SK-N-SH (cell line): ENCODE measurements at regions not wholly inside any gene's neighbourhood (a gene's known extent, or its start where the extent isn't known, plus 50 kb on each side); places are given as distances from the start of the nearest gene placed in this dataset.
"Not testable (repeated sequence)": the region's sequence is repeated elsewhere in the genome, so short reads cannot be mapped to it uniquely, and the experiment has no call there.

Experiments
- CTCF ChIA-PET: fragments of 300-600, 350-600 bp; formaldehyde crosslinking; extraction: SDS; loops from one replicate; lab custom pipeline; 2021; lab: Yijun Ruan, JAX
- POLR2A ChIA-PET: fragments of 350-600 bp; sonication (Branson Sonifier 250); formaldehyde crosslinking; extraction: SDS; loops from one replicate; lab custom pipeline; 2020; ENCODE audit warnings: antibody characterized with exemption, inconsistent platforms; lab: Yijun Ruan, JAX
- DNase-seq: peaks from one replicate; pipeline ENCODE4 v3.0.0; 2012
- H2AFZ ChIP-seq: fragments of 200-600 bp; sonication (generic); 2 replicates; pipeline ENCODE4 v1.8.1; 2016; ENCODE audit warnings: antibody characterized with exemption, mild to moderate bottlenecking, low read depth
- H3F3A ChIP-seq: fragments of 200-600 bp; sonication (generic); replicated peaks from 2 replicates; pipeline ENCODE3; 2016; ENCODE audit warnings: antibody characterized with exemption, mild to moderate bottlenecking; ENCODE audit not compliant: insufficient read depth
- H3K27ac ChIP-seq, 2 experiments: fragments of 200-500 bp in 1 of 2; fragments of 200-600 bp in 1 of 2; sonication (Bioruptor generic) in 1 of 2; sonication (generic), shearing (Covaris generic) in 1 of 2; 2 replicates each; pipeline versions ENCODE4 v1.5.1 to v1.6.1; 2014 to 2016; ENCODE audit warnings: low read depth in 2 of 2, inconsistent platforms in 1 of 2, low read length in 1 of 2, mild to moderate bottlenecking in 1 of 2, mixed read lengths in 1 of 2
- H3K27me3 ChIP-seq: fragments of 200-600 bp; sonication (generic), shearing (Covaris generic); 2 replicates; pipeline ENCODE4 v1.6.1; 2016; ENCODE audit warnings: mixed run types; ENCODE audit not compliant: insufficient read depth
- H3K36me3 ChIP-seq, 2 experiments: fragments of 200-500 bp in 1 of 2; fragments of 200-600 bp in 1 of 2; sonication (Bioruptor generic) in 1 of 2; sonication (generic) in 1 of 2; replicated peaks in 1 of 2; 2 replicates each; pipeline versions ENCODE3 to v1.5.1; 2014 to 2016; ENCODE audit warnings: low read length in 1 of 2, mild to moderate bottlenecking in 1 of 2; ENCODE audit not compliant: insufficient read depth in 2 of 2, control insufficient read depth in 1 of 2
- H3K4me1 ChIP-seq, 2 experiments: fragments of 200-500 bp in 1 of 2; fragments of 200-600 bp in 1 of 2; sonication (Bioruptor generic) in 1 of 2; sonication (generic), shearing (Covaris generic) in 1 of 2; 2 replicates each; pipeline versions ENCODE4 v1.5.1 to v1.6.1; 2014 to 2016; ENCODE audit warnings: low read depth in 1 of 2, low read length in 1 of 2, mixed run types in 1 of 2; ENCODE audit not compliant: insufficient read depth in 2 of 2, control insufficient read depth in 1 of 2
- H3K4me2 ChIP-seq: fragments of 200-600 bp; sonication (generic), shearing (Covaris generic); 2 replicates; pipeline ENCODE4 v1.6.1; 2017; ENCODE audit warnings: mixed run types
- H3K4me3 ChIP-seq, 2 experiments: fragments of 200-500 bp in 1 of 2; fragments of 200-600 bp in 1 of 2; sonication (Bioruptor generic) in 1 of 2; sonication (generic), shearing (Covaris generic) in 1 of 2; 2 replicates each; pipeline versions ENCODE4 v1.5.1 to v1.8.1; 2014 to 2016; ENCODE audit warnings: low read depth in 2 of 2, inconsistent platforms in 1 of 2, low read length in 1 of 2, mild to moderate bottlenecking in 1 of 2, mixed read lengths in 1 of 2, moderate library complexity in 1 of 2
- H3K79me2 ChIP-seq: fragments of 200-600 bp; sonication (generic); 2 replicates; pipeline ENCODE4 v1.8.1; 2017; ENCODE audit warnings: mild to moderate bottlenecking; ENCODE audit not compliant: insufficient read depth
- H3K9ac ChIP-seq: fragments of 200-600 bp; sonication (generic); 2 replicates; pipeline ENCODE4 v1.6.1; 2017; ENCODE audit warnings: mixed run types
- H3K9me2 ChIP-seq: fragments of 200-600 bp; sonication (generic); 2 replicates; pipeline ENCODE4 v1.6.1; 2017; ENCODE audit warnings: mixed run types
- H3K9me3 ChIP-seq: fragments of 200-600 bp; sonication (generic); 2 replicates; pipeline ENCODE4 v1.6.1; 2017; ENCODE audit warnings: mixed run types, mild to moderate bottlenecking, moderate library complexity
- H4K20me1 ChIP-seq: fragments of 200-600 bp; sonication (generic); 2 replicates; pipeline ENCODE4 v1.6.1; 2017; ENCODE audit warnings: mild to moderate bottlenecking, mixed run types; ENCODE audit not compliant: insufficient read depth
- CHD2 ChIP-seq: fragments of 150-350 bp; IDR thresholded peaks from 2 replicates; pipeline ENCODE4 v1.6.1; 2018; ENCODE audit warnings: low read length; ENCODE audit not compliant: partially characterized antibody
- EZH2phosphoT487 ChIP-seq: fragments of 200-600 bp; sonication (generic); IDR thresholded peaks from 2 replicates; pipeline ENCODE4 v1.6.1; 2017; ENCODE audit warnings: low read depth, mixed run types, mild to moderate bottlenecking, antibody characterized with exemption, moderate library complexity, borderline replicate concordance
- GATA2 ChIP-seq: sonication (generic); formaldehyde crosslinking; IDR thresholded peaks from 2 replicates; pipeline ENCODE4 v1.5.0; 2020; ENCODE audit warnings: mild to moderate bottlenecking, missing genetic modification reagents
- JUND ChIP-seq: IDR thresholded peaks from 2 replicates; pipeline ENCODE4 v1.4.0; 2012
- MEF2A ChIP-seq: IDR thresholded peaks from 2 replicates; pipeline ENCODE4 v1.4.0; 2012; ENCODE audit warnings: low read depth, borderline replicate concordance
- MXI1 ChIP-seq: IDR thresholded peaks from 2 replicates; pipeline ENCODE4 v1.6.1; 2012; ENCODE audit warnings: mild to moderate bottlenecking, low read depth, low read length, improper control_type of control experiment
- NFIC ChIP-seq: IDR thresholded peaks from 2 replicates; pipeline ENCODE4 v1.4.0; 2012; ENCODE audit warnings: borderline replicate concordance
- NRF1 ChIP-seq: IDR thresholded peaks from 2 replicates; pipeline ENCODE4 v1.6.1; 2012; ENCODE audit warnings: low read depth, mild to moderate bottlenecking, low read length
- RAD21 ChIP-seq: IDR thresholded peaks from 2 replicates; pipeline ENCODE4 v1.6.1; 2012; ENCODE audit warnings: mild to moderate bottlenecking, low read length
- RFX5 ChIP-seq: IDR thresholded peaks from 2 replicates; pipeline ENCODE4 v1.6.1; 2012; ENCODE audit warnings: mild to moderate bottlenecking, improper control_type of control experiment, low read length
- RXRA ChIP-seq: IDR thresholded peaks from 2 replicates; pipeline ENCODE4 v1.4.0; 2012; ENCODE audit warnings: low read depth, mild to moderate bottlenecking, borderline replicate concordance
- SIN3A ChIP-seq: IDR thresholded peaks from 2 replicates; pipeline ENCODE4 v1.6.1; 2012; ENCODE audit warnings: low read depth, mild to moderate bottlenecking, low read length, moderate library complexity, borderline replicate concordance
- TAF1 ChIP-seq: IDR thresholded peaks from 2 replicates; pipeline ENCODE4 v1.6.1; 2012; ENCODE audit warnings: low read depth, mild to moderate bottlenecking, low read length, moderate library complexity, borderline replicate concordance
- TCF12 ChIP-seq: IDR thresholded peaks from 2 replicates; pipeline ENCODE4 v1.4.0; 2012
- WGBS: methylation state at CpG from one replicate; pipeline ENCODE4 v1.1.6; 2017; ENCODE audit warnings: low lambda C conversion rate; 5-methylcytosine and 5-hydroxymethylcytosine counted together
- TF ChIP-seq, protein P1 (sequence below): IDR thresholded peaks from 2 replicates; pipeline ENCODE4 v1.4.0; 2012; ENCODE audit warnings: low read depth, borderline replicate concordance
- TF ChIP-seq, protein P2 (sequence below): IDR thresholded peaks from 2 replicates; pipeline ENCODE4 v1.4.0; 2012; ENCODE audit warnings: low read depth, borderline replicate concordance
- TF ChIP-seq, protein P3 (sequence below): fragments of 150-350 bp; IDR thresholded peaks from 2 replicates; pipeline ENCODE4 v1.6.1; 2016; ENCODE audit warnings: mild to moderate bottlenecking, low read depth, low read length
- TF ChIP-seq, protein P4 (sequence below): IDR thresholded peaks from 2 replicates; pipeline ENCODE4 v1.6.1; 2012; ENCODE audit warnings: mild to moderate bottlenecking, low read depth, low read length, moderate library complexity

DNA sequence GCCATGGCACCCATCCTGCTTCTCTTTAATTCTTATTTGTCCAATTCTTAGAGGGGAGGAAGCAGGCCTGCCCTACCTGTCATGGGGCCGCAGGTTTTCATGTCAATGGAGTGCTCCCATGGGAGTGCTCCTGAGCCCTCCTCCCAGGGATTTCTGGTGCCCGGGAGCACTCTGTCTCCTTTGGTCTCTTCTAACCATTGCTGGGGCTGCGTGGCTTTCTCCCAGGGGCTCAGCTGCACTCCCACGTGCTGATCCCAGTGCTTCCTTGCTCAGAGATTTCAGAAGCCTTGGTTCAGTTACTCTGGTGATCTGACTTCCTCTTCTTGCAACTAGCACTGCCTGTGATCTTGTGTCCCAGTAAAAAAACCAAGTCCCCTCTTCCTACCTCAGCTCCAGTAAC is 68.0 kb upstream of the ARL8B start:
- no peaks in the 10 kb centered on the region for H4K20me1 ChIP-seq
- no peak overlapping the region for H3K27ac ChIP-seq
- H3K27me3 ChIP-seq: no peaks in the 10 kb centered on the region
- 96% methylated on average over 4 of the region's 4 CpGs for WGBS
- TF ChIP-seq TCF12 (no peak), RFX5 (no peak), NRF1 (no peak), EZH2phosphoT487 (no peak), MEF2A (no peak), RXRA (no peak), NFIC (no peak), JUND (no peak), MXI1 (no peak), GATA2 (CRISPR knock-in tag) (no peak), CHD2 (no peak), SIN3A (no peak), RAD21 (no peak), TAF1 (no peak)
- TF ChIP-seq, protein P1, sequence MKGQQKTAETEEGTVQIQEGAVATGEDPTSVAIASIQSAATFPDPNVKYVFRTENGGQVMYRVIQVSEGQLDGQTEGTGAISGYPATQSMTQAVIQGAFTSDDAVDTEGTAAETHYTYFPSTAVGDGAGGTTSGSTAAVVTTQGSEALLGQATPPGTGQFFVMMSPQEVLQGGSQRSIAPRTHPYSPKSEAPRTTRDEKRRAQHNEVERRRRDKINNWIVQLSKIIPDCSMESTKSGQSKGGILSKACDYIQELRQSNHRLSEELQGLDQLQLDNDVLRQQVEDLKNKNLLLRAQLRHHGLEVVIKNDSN: no peak
- TF ChIP-seq, protein P2, sequence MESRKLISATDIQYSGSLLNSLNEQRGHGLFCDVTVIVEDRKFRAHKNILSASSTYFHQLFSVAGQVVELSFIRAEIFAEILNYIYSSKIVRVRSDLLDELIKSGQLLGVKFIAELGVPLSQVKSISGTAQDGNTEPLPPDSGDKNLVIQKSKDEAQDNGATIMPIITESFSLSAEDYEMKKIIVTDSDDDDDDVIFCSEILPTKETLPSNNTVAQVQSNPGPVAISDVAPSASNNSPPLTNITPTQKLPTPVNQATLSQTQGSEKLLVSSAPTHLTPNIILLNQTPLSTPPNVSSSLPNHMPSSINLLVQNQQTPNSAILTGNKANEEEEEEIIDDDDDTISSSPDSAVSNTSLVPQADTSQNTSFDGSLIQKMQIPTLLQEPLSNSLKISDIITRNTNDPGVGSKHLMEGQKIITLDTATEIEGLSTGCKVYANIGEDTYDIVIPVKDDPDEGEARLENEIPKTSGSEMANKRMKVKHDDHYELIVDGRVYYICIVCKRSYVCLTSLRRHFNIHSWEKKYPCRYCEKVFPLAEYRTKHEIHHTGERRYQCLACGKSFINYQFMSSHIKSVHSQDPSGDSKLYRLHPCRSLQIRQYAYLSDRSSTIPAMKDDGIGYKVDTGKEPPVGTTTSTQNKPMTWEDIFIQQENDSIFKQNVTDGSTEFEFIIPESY: no peak
- TF ChIP-seq, protein P3, sequence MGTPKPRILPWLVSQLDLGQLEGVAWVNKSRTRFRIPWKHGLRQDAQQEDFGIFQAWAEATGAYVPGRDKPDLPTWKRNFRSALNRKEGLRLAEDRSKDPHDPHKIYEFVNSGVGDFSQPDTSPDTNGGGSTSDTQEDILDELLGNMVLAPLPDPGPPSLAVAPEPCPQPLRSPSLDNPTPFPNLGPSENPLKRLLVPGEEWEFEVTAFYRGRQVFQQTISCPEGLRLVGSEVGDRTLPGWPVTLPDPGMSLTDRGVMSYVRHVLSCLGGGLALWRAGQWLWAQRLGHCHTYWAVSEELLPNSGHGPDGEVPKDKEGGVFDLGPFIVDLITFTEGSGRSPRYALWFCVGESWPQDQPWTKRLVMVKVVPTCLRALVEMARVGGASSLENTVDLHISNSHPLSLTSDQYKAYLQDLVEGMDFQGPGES: no peak
- TF ChIP-seq, protein P4, sequence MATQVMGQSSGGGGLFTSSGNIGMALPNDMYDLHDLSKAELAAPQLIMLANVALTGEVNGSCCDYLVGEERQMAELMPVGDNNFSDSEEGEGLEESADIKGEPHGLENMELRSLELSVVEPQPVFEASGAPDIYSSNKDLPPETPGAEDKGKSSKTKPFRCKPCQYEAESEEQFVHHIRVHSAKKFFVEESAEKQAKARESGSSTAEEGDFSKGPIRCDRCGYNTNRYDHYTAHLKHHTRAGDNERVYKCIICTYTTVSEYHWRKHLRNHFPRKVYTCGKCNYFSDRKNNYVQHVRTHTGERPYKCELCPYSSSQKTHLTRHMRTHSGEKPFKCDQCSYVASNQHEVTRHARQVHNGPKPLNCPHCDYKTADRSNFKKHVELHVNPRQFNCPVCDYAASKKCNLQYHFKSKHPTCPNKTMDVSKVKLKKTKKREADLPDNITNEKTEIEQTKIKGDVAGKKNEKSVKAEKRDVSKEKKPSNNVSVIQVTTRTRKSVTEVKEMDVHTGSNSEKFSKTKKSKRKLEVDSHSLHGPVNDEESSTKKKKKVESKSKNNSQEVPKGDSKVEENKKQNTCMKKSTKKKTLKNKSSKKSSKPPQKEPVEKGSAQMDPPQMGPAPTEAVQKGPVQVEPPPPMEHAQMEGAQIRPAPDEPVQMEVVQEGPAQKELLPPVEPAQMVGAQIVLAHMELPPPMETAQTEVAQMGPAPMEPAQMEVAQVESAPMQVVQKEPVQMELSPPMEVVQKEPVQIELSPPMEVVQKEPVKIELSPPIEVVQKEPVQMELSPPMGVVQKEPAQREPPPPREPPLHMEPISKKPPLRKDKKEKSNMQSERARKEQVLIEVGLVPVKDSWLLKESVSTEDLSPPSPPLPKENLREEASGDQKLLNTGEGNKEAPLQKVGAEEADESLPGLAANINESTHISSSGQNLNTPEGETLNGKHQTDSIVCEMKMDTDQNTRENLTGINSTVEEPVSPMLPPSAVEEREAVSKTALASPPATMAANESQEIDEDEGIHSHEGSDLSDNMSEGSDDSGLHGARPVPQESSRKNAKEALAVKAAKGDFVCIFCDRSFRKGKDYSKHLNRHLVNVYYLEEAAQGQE: no peak
- H3K9me3 ChIP-seq: no peaks in the 10 kb centered on the region
- H3K9me2 ChIP-seq: no peaks in the 10 kb centered on the region
- H3K79me2 ChIP-seq: no peaks in the 10 kb centered on the region
- H2AFZ ChIP-seq: no peak overlapping the region
- no peak overlapping the region for H3K9ac ChIP-seq
- no peak for DNase-seq
- H3K4me1 ChIP-seq: peaks cover 0 to 10% of the 10 kb centered on the region in 2 experiments; a peak in 1 of 4 replicates
- CTCF ChIA-PET: interaction anchor here (2.1 to 12.0 kb wide), 2 partner anchors 339 to 398 kb away, joined by 7 to 213 read pairs; no protein-coding TSS in a partner anchor
- H3K4me3 ChIP-seq: no peak overlapping the region
- no peaks in the 10 kb centered on the region for H3F3A ChIP-seq
- POLR2A ChIA-PET: no interaction called here
- no peak overlapping the region for H3K4me2 ChIP-seq
- no peaks in the 10 kb centered on the region for H3K36me3 ChIP-seq

DNA sequence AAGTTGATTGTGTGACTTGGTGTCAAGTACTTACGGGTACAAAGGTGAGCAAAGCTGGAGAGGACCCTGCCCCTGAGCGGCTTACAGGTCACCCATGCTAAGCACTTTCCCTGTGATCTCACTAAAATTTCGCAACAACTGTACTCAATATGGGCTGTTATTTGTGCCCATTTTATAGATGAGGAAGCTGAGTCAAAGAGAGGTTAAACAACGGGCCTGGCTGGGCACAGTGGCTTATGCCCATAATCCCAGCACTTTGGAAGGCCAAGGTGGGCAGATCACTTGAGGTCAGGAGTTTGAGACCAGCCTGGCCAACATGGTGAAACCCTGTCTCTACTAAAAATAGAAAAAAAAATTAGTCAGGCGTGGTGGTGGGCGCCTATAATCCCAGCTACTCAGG is 67.5 kb upstream of the ARL8B start:
- H3K27ac ChIP-seq, H3K79me2 ChIP-seq, H3K9ac ChIP-seq, H4K20me1 ChIP-seq, H3K36me3 ChIP-seq, H3K4me3 ChIP-seq, H2AFZ ChIP-seq, H3K9me2 ChIP-seq, H3K4me2 ChIP-seq, DNase-seq, H3K4me1 ChIP-seq, H3K9me3 ChIP-seq, H3F3A ChIP-seq, H3K27me3 ChIP-seq, POLR2A ChIA-PET: not testable (repeated sequence)
- 65% methylated on average over 6 of the region's 6 CpGs for WGBS
- CTCF ChIA-PET: interaction anchor here (2.1 to 12.0 kb wide), 2 partner anchors 339 to 398 kb away, joined by 7 to 213 read pairs; no protein-coding TSS in a partner anchor
